H1 (cell line): ENCODE measurements at regions not wholly inside any gene's neighbourhood (a gene's known extent, or its start where the extent isn't known, plus 50 kb on each side); places are given as distances from the start of the nearest gene placed in this dataset.

ENCODE experiments used
- CTCF ChIA-PET: fragments of 300-600 bp; sonication (Branson Sonifier 250); formaldehyde crosslinking; loops from one replicate; lab custom pipeline; 2021; ENCODE audit not compliant: partially characterized antibody; lab: Charles Lee
- POLR2A ChIA-PET: fragments of 300-600 bp; sonication (Branson Sonifier 250); formaldehyde crosslinking; loops from one replicate; lab custom pipeline; 2021; ENCODE audit warnings: inconsistent platforms; ENCODE audit not compliant: partially characterized antibody; lab: Charles Lee
- DNase-seq, 2 experiments: peaks; one replicate each; pipeline versions ENCODE4 v3.0.0 to v3.0.0-alpha.2; 2010 to 2022; ENCODE audit warnings: low spot score in 2 of 2, low read depth in 1 of 2, mixed read lengths in 1 of 2
- FAIRE-seq: peaks from 2 replicates; lab custom pipeline; 2011; peaks lifted over from hg19 to GRCh38; lab: Jason Lieb, UNC
- H2AFZ ChIP-seq: 2 replicates; pipeline ENCODE4 v1.8.1; 2012; ENCODE audit warnings: low read length, inconsistent platforms
- H2AK5ac ChIP-seq: 2 replicates; pipeline ENCODE4 v1.6.1; 2013; ENCODE audit warnings: low read depth, low read length
- H2BK120ac ChIP-seq: replicated peaks from 2 replicates; pipeline ENCODE3; 2013; ENCODE audit warnings: low read depth, low read length, inconsistent platforms
- H2BK12ac ChIP-seq: 2 replicates; pipeline ENCODE4 v1.6.1; 2013; ENCODE audit warnings: low read depth, low read length
- H2BK15ac ChIP-seq: 2 replicates; pipeline ENCODE4 v1.6.1; 2013; ENCODE audit warnings: low read length
- H2BK20ac ChIP-seq: 2 replicates; pipeline ENCODE4 v1.6.1; 2013; ENCODE audit warnings: low read length
- H2BK5ac ChIP-seq: 2 replicates; pipeline ENCODE4 v1.6.1; 2013; ENCODE audit warnings: low read depth, low read length
- H3K14ac ChIP-seq: 2 replicates; pipeline ENCODE4 v1.6.1; 2013; ENCODE audit warnings: inconsistent platforms; ENCODE audit not compliant: insufficient read length
- H3K18ac ChIP-seq: 2 replicates; pipeline ENCODE4 v1.6.1; 2013; ENCODE audit warnings: low read length; ENCODE audit errors: extremely low read depth
- H3K23ac ChIP-seq: 2 replicates; pipeline ENCODE4 v1.6.1; 2013; ENCODE audit warnings: inconsistent platforms; ENCODE audit not compliant: insufficient read length
- H3K23me2 ChIP-seq: 2 replicates; pipeline ENCODE4 v1.6.1; 2013; ENCODE audit warnings: low read depth, low read length
- H3K27ac ChIP-seq: 2 replicates; pipeline ENCODE4 v1.6.1; 2011; ENCODE audit warnings: low read depth, low read length, inconsistent platforms
- H3K27me3 ChIP-seq, 4 experiments: replicated peaks in 1 of 4; 1 replicate in 1 of 4; 2 replicates in 3 of 4; pipeline versions ENCODE4 v1.6.1 to v1.8.1; 2011 to 2013; ENCODE audit warnings: low read length in 3 of 4, mild to moderate bottlenecking in 3 of 4, inconsistent platforms in 2 of 4, mixed read lengths in 2 of 4, moderate library complexity in 1 of 4; ENCODE audit not compliant: control insufficient read depth in 3 of 4, insufficient read depth in 3 of 4; ENCODE audit errors: extremely low read depth in 1 of 4
- H3K36me3 ChIP-seq, 4 experiments: 2 replicates each; pipeline versions ENCODE4 v1.6.1 to v1.8.1; 2011 to 2013; ENCODE audit warnings: mild to moderate bottlenecking in 4 of 4, low read length in 3 of 4, moderate library complexity in 2 of 4, control low read depth in 1 of 4, inconsistent platforms in 1 of 4; ENCODE audit not compliant: insufficient read depth in 4 of 4, control insufficient read depth in 2 of 4
- H3K4ac ChIP-seq: replicated peaks from 2 replicates; pipeline ENCODE3; 2013; ENCODE audit warnings: low read length, low read depth, mixed read lengths, inconsistent platforms; ENCODE audit not compliant: insufficient read length
- H3K4me1 ChIP-seq, 4 experiments: replicated peaks in 1 of 4; 1 replicate in 1 of 4; 2 replicates in 3 of 4; pipeline versions ENCODE4 v1.6.1 to v1.8.1; 2011 to 2013; ENCODE audit warnings: low read length in 3 of 4, inconsistent platforms in 2 of 4, mixed read lengths in 1 of 4; ENCODE audit not compliant: insufficient read depth in 4 of 4, control insufficient read depth in 3 of 4
- H3K4me2 ChIP-seq, 2 experiments: 2 replicates each; pipeline versions ENCODE4 v1.6.1 to v1.8.1; 2011 to 2013; ENCODE audit warnings: low read depth in 2 of 2, low read length in 2 of 2, control low read depth in 1 of 2, inconsistent platforms in 1 of 2, mild to moderate bottlenecking in 1 of 2; ENCODE audit not compliant: insufficient read depth in 1 of 2
- H3K4me3 ChIP-seq, 4 experiments: fragments of 200-600, 300-600 bp in 1 of 4; sonication (generic), shearing (Covaris generic), sonication (Bioruptor Twin) in 1 of 4; 2 replicates each; pipeline versions ENCODE4 v1.5.1 to v1.8.1; 2011 to 2016; ENCODE audit warnings: low read length in 4 of 4, low read depth in 3 of 4, control low read depth in 2 of 4, inconsistent platforms in 2 of 4, mild to moderate bottlenecking in 2 of 4, mixed read lengths in 1 of 4, moderate library complexity in 1 of 4; ENCODE audit not compliant: insufficient read depth in 2 of 4; ENCODE audit errors: extremely low read depth in 1 of 4
- H3K56ac ChIP-seq: replicated peaks from 2 replicates; pipeline ENCODE3; 2013; ENCODE audit warnings: low read depth, mild to moderate bottlenecking, mixed read lengths, low read length, inconsistent platforms; ENCODE audit not compliant: insufficient read length
- H3K79me1 ChIP-seq: 2 replicates; pipeline ENCODE4 v1.6.1; 2013; ENCODE audit warnings: low read depth, low read length, control low read depth
- H3K79me2 ChIP-seq, 2 experiments: 2 replicates each; pipeline versions ENCODE4 v1.6.1 to v1.8.1; 2012 to 2013; ENCODE audit warnings: low read length in 2 of 2, mild to moderate bottlenecking in 2 of 2, inconsistent platforms in 1 of 2; ENCODE audit not compliant: insufficient read depth in 2 of 2, control insufficient read depth in 1 of 2
- H3K9ac ChIP-seq, 4 experiments: replicated peaks in 1 of 4; 1 replicate in 1 of 4; 2 replicates in 3 of 4; pipeline versions ENCODE4 v1.6.1 to v1.8.1; 2011 to 2013; ENCODE audit warnings: low read depth in 3 of 4, low read length in 3 of 4, control low read depth in 2 of 4, mild to moderate bottlenecking in 2 of 4, moderate library complexity in 2 of 4, inconsistent platforms in 1 of 4; ENCODE audit errors: extremely low read depth in 1 of 4
- H3K9me3 ChIP-seq, 2 experiments: 2 replicates each; pipeline versions ENCODE4 v1.6.1 to v1.8.1; 2012 to 2013; ENCODE audit warnings: mild to moderate bottlenecking in 2 of 2, moderate library complexity in 2 of 2, control low read depth in 1 of 2, inconsistent platforms in 1 of 2, low read depth in 1 of 2, low read length in 1 of 2, mixed read lengths in 1 of 2; ENCODE audit not compliant: insufficient read depth in 2 of 2
- H4K20me1 ChIP-seq, 2 experiments: replicated peaks in 1 of 2; 2 replicates each; pipeline versions ENCODE3 to v1.8.1; 2011 to 2013; ENCODE audit warnings: inconsistent platforms in 2 of 2, low read length in 2 of 2, mild to moderate bottlenecking in 1 of 2; ENCODE audit not compliant: insufficient read depth in 2 of 2, control insufficient read depth in 1 of 2
- H4K5ac ChIP-seq: 2 replicates; pipeline ENCODE4 v1.6.1; 2013; ENCODE audit warnings: low read length, low read depth, mixed read lengths, inconsistent platforms; ENCODE audit not compliant: insufficient read length
- H4K8ac ChIP-seq: 2 replicates; pipeline ENCODE4 v1.8.0; 2013; ENCODE audit warnings: mild to moderate bottlenecking, moderate library complexity, low read length, inconsistent platforms; ENCODE audit not compliant: insufficient read depth; ENCODE audit errors: extremely low read depth
- H4K91ac ChIP-seq: replicated peaks from 2 replicates; pipeline ENCODE3; 2013; ENCODE audit warnings: low read length, mixed read lengths, inconsistent platforms; ENCODE audit not compliant: insufficient read length
- CBX5 ChIP-seq: fragments of 300-800, 300-1000 bp; sonication (generic); IDR thresholded peaks from 2 replicates; pipeline ENCODE4 v1.7.1; 2016; ENCODE audit warnings: antibody characterized with exemption, low read length, low read depth
- KDM1A ChIP-seq: fragments of 200-600, 300-600 bp; sonication (generic); IDR thresholded peaks from 2 replicates; pipeline ENCODE4 v1.7.1; 2016; ENCODE audit warnings: mild to moderate bottlenecking, low read length, borderline replicate concordance
- WGBS, 2 experiments: shearing (Covaris generic) in 1 of 2; methylation state at CpG; one replicate each; pipeline versions ENCODE4 v1.1.6 to v1.1.7; 2013 to 2015; ENCODE audit warnings: low lambda C conversion rate in 2 of 2, mixed read lengths in 2 of 2, inconsistent platforms in 1 of 2, low coverage in 1 of 2, missing lambda C conversion rate in 1 of 2; ENCODE audit not compliant: insufficient replicate concordance in 2 of 2, insufficient coverage in 1 of 2, insufficient read length in 1 of 2; ENCODE audit errors: extremely low coverage in 1 of 2, missing lambda C conversion rate in 1 of 2; 5-methylcytosine and 5-hydroxymethylcytosine counted together

DNA sequence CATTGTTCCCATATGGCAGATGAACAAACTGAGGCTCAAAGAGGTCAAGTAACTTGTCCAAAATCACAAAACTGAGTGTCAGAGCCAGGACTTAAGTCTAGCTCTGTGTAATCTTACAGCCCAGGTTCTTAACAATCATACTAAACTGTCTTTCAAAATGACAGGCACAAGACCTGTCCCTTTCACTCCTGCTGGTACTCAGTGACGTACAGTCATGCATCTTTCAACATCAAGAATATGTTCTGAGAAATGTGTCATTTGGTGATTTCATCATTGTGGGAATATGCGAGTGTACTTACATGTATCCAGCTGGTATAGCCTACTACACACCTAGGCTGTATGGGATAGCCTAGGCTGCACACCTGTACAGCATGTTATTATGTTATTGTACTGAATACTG lies 646.8 kb upstream of the WWC1 start:
- Histone ChIP-seq H3K9me3 (no peaks in the 10 kb centered on the region), H3K36me3 (no peaks in the 10 kb centered on the region), H3K18ac (no peak overlapping the region), H3K56ac (no peak overlapping the region), H2BK12ac (no peak overlapping the region), H2BK15ac (no peak overlapping the region), H3K4me2 (no peak overlapping the region), H4K5ac (no peak overlapping the region), H3K14ac (no peak overlapping the region), H3K23ac (no peak overlapping the region), H3K23me2 (no peaks in the 10 kb centered on the region), H2AFZ (no peak overlapping the region), H3K27me3 (no peaks in the 10 kb centered on the region), H3K9ac (no peak overlapping the region), H3K4me3 (no peak overlapping the region), H3K4ac (no peak overlapping the region), H2BK20ac (no peak overlapping the region), H4K20me1 (no peaks in the 10 kb centered on the region), H4K8ac (no peak overlapping the region), H3K4me1 (no peaks in the 10 kb centered on the region), H3K79me1 (no peaks in the 10 kb centered on the region), H3K27ac (no peak overlapping the region), H3K79me2 (no peaks in the 10 kb centered on the region), H4K91ac (no peak overlapping the region), H2AK5ac (no peak overlapping the region), H2BK5ac (no peak overlapping the region), H2BK120ac (no peak overlapping the region)
- FAIRE-seq = no peak
- no peak for DNase-seq
- 89% methylated on average over 2 of the region's 2 CpGs; no CpG with 5 or more reads in 1 of the 2 experiments for WGBS, 2 experiments
- TF ChIP-seq KDM1A (peak; percentile 57; the same call in 1 of the 2 replicates), CBX5 (no peak)
- ChIA-PET CTCF (no interaction called here), POLR2A (no interaction called here)
